ENCODE measurements at regions not wholly inside any gene's neighbourhood (a gene's known extent, or its start where the extent isn't known, plus 50 kb on each side); places are given as distances from the start of the nearest gene placed in this dataset.

GRCh38 chr6:105844275-105844883, 241.8 kb upstream of the PRDM1 start:
- DNase-seq (ENCODE audit: low spot score) = no peak

GRCh38 chr6:105839266-105839665, 246.9 kb upstream of the PRDM1 start:
- TF ChIP-seq CTCF (IDR thresholded peaks at IDR 0.05; ENCODE audit: borderline replicate concordance, control extremely low read depth, extremely low read depth, insufficient read depth, missing control alignments) = no peak

More at GRCh38 chr6:105844275-105844883, 241.8 kb upstream of the PRDM1 start:
- TF ChIP-seq CTCF (IDR thresholded peaks at IDR 0.05; ENCODE audit: borderline replicate concordance, control extremely low read depth, extremely low read depth, insufficient read depth, missing control alignments) = no peak
- in situ Hi-C loops (cut with MboI; ENCODE audit: low sequenced_read_pairs, unreplicated experiment) = no loop called here

GRCh38 chr6:105838171-105838570, 248.0 kb upstream of the PRDM1 start:
- no peak for TF ChIP-seq CTCF (IDR thresholded peaks at IDR 0.05; ENCODE audit: borderline replicate concordance, control extremely low read depth, extremely low read depth, insufficient read depth, missing control alignments)
- no peak for DNase-seq (ENCODE audit: low spot score)
- in situ Hi-C loops (cut with MboI; ENCODE audit: low sequenced_read_pairs, unreplicated experiment) = no loop called here

More at GRCh38 chr6:105839266-105839665, 246.9 kb upstream of the PRDM1 start:
- in situ Hi-C loops (cut with MboI; ENCODE audit: low sequenced_read_pairs, unreplicated experiment) = no loop called here
- DNase-seq (ENCODE audit: low spot score) = no peak

GRCh38 chr6:105836889-105837288, 249.2 kb upstream of the PRDM1 start:
- no peak for DNase-seq (ENCODE audit: low spot score)
- in situ Hi-C loops (cut with MboI; ENCODE audit: low sequenced_read_pairs, unreplicated experiment) = no loop called here
- no peak for TF ChIP-seq CTCF (IDR thresholded peaks at IDR 0.05; ENCODE audit: borderline replicate concordance, control extremely low read depth, extremely low read depth, insufficient read depth, missing control alignments)

- DNase-seq (ENCODE audit: low spot score) = no peak
- in situ Hi-C loops (cut with MboI; ENCODE audit: low sequenced_read_pairs, unreplicated experiment) = no loop called here
- TF ChIP-seq CTCF (IDR thresholded peaks at IDR 0.05; ENCODE audit: borderline replicate concordance, control extremely low read depth, extremely low read depth, insufficient read depth, missing control alignments) = no peak
These were observed 249.8 kb upstream of the PRDM1 start for GRCh38 chr6:105836379-105836778.

- DNase-seq (ENCODE audit: low spot score) = no peak
- peak; percentile 12 for TF ChIP-seq CTCF (IDR thresholded peaks at IDR 0.05; ENCODE audit: borderline replicate concordance, control extremely low read depth, extremely low read depth, insufficient read depth, missing control alignments)
- in situ Hi-C loops (cut with MboI; ENCODE audit: low sequenced_read_pairs, unreplicated experiment) = no loop called here
These were observed 250.8 kb upstream of the PRDM1 start for GRCh38 chr6:105835373-105835772.
